GM21360 (cell line): ENCODE measurements at regions not wholly inside any gene's neighbourhood (a gene's known extent, or its start where the extent isn't known, plus 50 kb on each side); places are given as distances from the start of the nearest gene placed in this dataset.
"Not testable (repeated sequence)": the region's sequence is repeated elsewhere in the genome, so short reads cannot be mapped to it uniquely, and the experiment has no call there.

Experiments used
- ATAC-seq: cut with Tn5 transposase; IDR thresholded peaks from one replicate; pipeline ENCODE4 v1.9.1; 2021; ENCODE audit warnings: mild to moderate bottlenecking, moderate library complexity; ENCODE audit not compliant: unreplicated experiment

GRCh38 chr10:53357587-53357986 lies 585.0 kb upstream of the MBL2 start:
- no peak for ATAC-seq

DNA sequence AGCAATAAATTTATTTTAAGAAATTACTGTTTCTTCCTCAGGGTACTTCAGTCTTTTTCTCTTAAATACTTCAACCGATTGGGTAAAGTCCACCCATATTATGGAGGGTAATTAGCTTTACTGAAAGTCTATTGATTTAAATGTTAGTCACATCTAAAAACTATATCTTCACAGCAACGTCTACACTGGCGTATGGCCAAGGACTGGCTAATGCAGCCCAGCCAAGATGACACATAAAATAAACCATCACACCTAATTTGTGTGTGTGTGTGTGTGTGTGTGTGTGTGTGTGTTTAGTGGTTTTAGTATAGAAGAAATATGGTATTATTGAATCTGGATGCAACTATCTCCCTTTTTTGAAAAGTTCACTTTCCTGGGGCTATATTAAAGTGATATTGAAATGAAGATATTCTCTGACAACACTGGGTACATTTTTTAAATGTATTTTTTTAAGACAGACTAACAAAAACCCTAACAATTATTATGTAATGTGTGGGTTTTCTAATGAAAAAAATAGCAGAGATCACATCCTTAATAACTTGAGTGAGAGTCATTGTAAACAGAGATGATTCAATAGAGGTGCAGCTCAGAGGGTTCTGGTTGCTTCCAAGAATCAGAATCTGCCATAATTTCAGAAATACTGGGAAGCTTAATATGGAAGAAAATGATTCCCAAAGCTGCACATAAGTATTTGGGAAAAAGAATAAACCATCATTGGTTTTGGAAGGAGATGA lies 584.2 kb upstream of the MBL2 start:
- no peak for ATAC-seq

- not testable (repeated sequence) for ATAC-seq
Measured at GRCh38 chr10:53342531-53342930, 569.9 kb upstream of the MBL2 start.

DNA sequence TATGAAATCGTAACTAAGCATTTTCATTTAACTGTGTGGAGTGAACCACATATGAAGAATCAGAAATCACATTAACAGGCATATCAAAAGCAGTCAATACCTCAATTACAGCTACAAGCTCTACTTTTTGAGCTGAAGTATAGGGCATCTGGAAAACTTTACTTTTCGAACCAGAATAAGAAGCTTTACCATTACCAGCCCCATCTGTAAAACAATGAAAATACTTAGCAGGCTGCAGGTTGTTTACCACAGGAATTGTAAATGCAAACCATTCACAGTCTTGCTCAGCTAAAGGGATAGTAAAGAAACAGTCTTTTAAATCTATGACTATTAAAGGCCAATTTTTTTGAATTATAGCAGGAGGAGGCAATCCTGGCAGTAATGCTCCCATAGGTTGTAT lies 565.6 kb upstream of the MBL2 start:
- not testable (repeated sequence) for ATAC-seq

GRCh38 chr10:53335803-53336422 lies 563.3 kb upstream of the MBL2 start:
- ATAC-seq = not testable (repeated sequence)

DNA sequence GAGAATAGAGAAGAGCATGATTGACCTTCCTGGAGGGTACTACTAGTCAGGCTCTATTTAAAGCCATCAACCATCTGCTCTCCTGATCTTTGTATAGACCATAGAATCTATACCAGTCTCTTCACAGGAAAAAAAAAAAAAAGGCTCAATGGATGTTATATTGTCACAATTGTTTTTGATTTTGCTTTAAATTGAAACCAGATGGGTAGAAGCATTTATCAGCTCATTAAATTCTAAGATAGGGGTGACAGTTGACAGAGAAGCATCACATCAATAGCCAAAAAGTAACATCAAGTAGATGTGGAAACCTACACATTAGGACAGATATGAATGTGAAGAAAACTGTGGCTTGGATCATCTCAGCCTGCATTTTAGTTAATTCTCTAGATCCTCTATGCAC lies 558.9 kb upstream of the MBL2 start:
- ATAC-seq = no peak

DNA sequence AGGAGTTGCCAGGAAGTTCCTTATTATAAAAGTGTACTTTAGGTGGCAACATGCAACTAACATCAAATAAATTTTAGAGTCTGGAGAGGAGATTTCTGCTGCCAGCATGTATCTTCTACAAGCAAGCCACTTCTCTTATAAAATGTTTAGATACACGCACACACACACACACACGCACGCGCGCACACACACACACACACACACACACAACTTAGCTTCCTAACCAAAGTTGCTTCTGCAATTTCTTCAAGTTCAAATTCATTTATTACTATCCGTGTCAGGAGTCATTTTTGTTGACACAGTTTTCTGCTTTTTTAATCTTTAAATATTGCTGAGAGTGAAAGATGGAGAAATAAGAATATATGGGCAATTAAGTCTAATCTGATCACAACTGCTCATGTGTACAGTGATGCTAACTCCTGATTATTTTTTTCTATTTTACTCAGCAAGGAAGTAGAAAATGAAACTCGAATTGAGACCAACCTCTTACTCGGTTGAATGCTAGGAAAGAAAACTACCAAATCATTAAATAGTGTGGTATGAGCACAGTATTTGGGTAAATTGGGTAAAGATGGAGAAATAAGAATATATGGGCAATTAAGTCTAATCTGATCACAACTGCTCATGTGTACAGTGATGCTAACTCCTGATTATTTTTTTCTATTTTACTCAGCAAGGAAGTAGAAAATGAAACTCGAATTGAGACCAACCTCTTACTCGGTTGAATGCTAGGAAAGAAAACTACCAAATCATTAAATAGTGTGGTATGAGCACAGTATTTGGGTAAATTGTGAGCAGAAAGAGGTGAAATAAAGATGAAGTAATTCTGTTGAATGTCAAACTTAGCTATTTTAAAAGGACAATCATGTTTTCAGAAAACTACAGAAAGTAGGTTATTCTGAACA lies 554.1 kb upstream of the MBL2 start:
- ATAC-seq = not testable (repeated sequence)

- no peak for ATAC-seq
Measured at GRCh38 chr10:53325066-53325465, 552.5 kb upstream of the MBL2 start.

DNA sequence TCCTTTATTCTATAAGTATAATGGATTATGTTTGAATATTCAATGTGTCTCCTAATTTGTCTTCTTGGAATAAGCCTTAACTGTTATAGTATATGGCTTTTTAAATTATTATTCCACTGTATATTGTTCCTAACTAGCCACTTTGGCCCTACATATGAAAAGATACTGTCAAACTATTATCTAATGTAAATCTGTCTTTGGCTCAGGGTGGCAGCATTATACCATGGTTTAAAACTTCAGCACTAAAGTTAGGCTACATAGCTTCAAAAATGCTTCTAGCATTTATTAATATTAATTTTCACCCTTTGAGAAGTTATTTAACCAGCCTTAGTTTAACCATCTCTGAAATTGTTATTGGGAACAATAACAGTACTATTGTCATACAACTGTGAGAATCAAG lies 543.1 kb upstream of the MBL2 start:
- no peak for ATAC-seq

DNA sequence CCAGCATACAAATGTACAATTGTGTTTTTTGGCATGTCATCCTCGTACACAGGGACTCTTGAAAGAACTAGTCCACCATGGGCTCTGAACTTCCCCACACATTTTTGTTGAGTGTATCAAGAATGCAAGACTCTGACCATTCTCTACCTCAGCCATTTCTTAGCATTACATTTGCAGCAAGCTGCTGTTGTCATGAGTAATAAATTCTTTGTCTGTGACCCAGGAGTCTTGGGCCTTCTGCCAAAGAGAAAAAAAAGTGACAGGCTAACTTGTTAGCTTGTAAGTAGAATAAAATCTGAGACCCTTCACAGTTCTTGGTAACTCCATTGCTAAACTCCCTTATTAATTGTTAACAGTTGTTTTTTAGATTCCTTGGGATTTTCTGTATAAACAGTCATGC lies 542.3 kb upstream of the MBL2 start:
- ATAC-seq = no peak

- no peak for ATAC-seq
Measured at GRCh38 chr10:53298443-53298842, 525.9 kb upstream of the MBL2 start.

GRCh38 chr10:53284615-53285182 lies 512.1 kb upstream of the MBL2 start:
- no peak for ATAC-seq

DNA sequence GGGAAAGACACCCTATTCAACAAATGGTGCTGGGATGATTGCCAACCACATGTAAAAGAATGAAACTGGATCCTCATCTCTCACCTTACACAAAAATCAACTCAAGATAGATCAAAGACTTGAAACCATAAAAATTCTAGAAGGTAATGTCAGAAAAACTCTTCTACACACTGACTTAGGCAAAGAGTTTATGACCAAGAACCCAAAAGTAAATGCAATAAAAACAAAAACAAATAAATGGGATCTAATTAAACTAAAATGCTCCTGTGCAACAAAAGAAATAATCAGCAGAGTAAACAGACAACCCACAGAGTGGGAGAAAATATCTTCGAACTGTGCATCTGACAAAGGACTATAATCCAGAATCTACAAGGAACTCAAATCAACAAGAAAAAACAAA lies 504.2 kb upstream of the MBL2 start:
- ATAC-seq = no peak

DNA sequence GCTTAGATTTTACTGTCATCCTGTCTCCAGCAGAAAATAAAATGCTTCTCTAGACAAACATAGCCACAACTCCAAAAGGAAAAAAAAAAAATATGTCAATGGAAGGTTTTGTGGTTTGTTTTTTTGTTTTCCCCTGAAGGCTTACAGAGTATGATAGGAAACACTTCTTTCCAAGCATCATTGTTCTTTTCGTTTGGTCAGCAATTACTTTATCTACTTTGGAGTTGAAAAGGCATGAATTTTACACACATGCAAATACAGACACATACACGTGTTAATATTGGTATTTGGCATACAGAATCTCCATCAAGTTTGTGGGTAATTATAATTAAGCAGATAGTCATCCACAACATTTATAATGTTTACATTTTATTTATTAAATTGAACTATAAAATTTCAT lies 496.9 kb upstream of the MBL2 start:
- ATAC-seq = no peak

DNA sequence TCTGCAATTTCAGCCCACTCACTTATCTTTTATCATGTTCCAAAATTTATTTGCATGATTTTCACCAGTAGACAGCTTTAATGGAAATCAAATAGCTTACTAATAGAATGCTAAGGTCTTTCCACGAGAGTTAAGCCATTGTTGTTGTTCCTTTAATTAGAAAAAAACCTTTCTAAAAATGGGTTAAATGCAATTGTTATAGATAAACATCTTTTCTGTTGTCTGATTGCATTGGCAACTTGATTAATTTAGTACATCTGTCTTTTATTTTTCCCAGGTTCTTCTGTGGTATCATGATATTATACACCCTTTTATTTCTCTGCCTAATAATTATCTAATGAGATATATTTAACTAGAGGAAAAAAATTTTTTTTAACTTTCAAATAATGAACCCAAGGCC lies 487.6 kb upstream of the MBL2 start:
- no peak for ATAC-seq

- ATAC-seq = no peak
Measured at GRCh38 chr10:53256623-53257022, 484.0 kb upstream of the MBL2 start.

GRCh38 chr10:53255661-53256205 lies 483.1 kb upstream of the MBL2 start:
- ATAC-seq = no peak

GRCh38 chr10:53253221-53253620 lies 480.6 kb upstream of the MBL2 start:
- no peak for ATAC-seq

DNA sequence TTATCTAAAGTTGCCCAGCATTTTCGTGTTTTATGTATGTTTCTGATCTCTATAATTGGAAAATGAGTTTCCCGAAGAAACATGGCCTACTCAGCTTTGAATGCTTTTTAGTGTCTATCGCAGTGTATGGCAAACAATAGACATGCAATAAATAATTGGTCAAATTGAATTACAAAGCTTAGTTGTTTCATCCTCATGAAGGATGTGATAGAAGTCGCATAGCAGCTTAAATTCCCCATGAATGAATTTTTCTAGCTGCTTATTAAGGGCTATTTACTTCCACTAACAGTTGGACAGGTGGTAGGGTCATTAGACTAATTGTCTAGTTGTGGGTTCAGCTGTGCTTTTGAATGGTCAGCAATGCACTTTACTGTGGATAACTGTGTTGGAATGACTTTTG lies 467.3 kb upstream of the MBL2 start:
- no peak for ATAC-seq

DNA sequence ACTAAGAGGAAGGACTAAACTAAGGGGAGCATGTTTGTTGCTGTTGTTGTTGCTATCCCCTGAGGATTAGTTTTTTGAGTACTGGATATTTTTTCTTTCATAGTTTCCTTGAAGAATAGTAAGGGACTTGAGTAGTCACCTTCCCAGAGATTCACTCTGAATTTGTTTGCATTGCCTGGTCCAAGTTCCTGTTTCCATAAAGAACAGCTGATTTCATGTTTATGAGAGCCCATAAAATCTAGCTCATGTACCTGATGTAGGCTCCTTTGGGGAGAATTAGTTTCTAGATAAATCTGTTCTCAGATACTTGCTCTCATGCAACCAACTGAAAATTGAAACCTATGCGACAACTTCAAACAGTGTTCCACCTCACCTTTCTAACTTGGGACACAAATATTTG lies 464.4 kb upstream of the MBL2 start:
- no peak for ATAC-seq

GRCh38 chr10:53233749-53234148 lies 461.2 kb upstream of the MBL2 start:
- no peak for ATAC-seq
